ENCODE measurements at regions not wholly inside any gene's neighbourhood (a gene's known extent, or its start where the extent isn't known, plus 50 kb on each side); places are given as distances from the start of the nearest gene placed in this dataset.

GRCh38 chr1:63718541-63718970 lies 55.3 kb upstream of the ROR1 start:
- TF ChIP-seq POLR2A (IDR thresholded peaks at IDR 0.05) = no peak
- TF ChIP-seq, protein P1, sequence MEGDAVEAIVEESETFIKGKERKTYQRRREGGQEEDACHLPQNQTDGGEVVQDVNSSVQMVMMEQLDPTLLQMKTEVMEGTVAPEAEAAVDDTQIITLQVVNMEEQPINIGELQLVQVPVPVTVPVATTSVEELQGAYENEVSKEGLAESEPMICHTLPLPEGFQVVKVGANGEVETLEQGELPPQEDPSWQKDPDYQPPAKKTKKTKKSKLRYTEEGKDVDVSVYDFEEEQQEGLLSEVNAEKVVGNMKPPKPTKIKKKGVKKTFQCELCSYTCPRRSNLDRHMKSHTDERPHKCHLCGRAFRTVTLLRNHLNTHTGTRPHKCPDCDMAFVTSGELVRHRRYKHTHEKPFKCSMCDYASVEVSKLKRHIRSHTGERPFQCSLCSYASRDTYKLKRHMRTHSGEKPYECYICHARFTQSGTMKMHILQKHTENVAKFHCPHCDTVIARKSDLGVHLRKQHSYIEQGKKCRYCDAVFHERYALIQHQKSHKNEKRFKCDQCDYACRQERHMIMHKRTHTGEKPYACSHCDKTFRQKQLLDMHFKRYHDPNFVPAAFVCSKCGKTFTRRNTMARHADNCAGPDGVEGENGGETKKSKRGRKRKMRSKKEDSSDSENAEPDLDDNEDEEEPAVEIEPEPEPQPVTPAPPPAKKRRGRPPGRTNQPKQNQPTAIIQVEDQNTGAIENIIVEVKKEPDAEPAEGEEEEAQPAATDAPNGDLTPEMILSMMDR (IDR thresholded peaks at IDR 0.05) = no peak
